ENCODE measurements at regions not wholly inside any gene's neighbourhood (a gene's known extent, or its start where the extent isn't known, plus 50 kb on each side); places are given as distances from the start of the nearest gene placed in this dataset.
"Not testable (repeated sequence)": the region's sequence is repeated elsewhere in the genome, so short reads cannot be mapped to it uniquely, and the experiment has no call there.

- DNase-seq = no peak
- Histone ChIP-seq H3K9me3 (no peaks in the 10 kb centered on the region), H3K27me3 (no peaks in the 10 kb centered on the region), H3K27ac (no peak overlapping the region), H3K4me1 (no peaks in the 10 kb centered on the region), H3K9ac (ENCODE audit: low read depth in 2 of 2, low read length in 2 of 2) (no peak overlapping the region), H3K4me3 (no peak overlapping the region), H3K36me3 (no peaks in the 10 kb centered on the region)
- intact Hi-C loops (cut with DNase I) = no loop called here
- TF ChIP-seq, protein P1, sequence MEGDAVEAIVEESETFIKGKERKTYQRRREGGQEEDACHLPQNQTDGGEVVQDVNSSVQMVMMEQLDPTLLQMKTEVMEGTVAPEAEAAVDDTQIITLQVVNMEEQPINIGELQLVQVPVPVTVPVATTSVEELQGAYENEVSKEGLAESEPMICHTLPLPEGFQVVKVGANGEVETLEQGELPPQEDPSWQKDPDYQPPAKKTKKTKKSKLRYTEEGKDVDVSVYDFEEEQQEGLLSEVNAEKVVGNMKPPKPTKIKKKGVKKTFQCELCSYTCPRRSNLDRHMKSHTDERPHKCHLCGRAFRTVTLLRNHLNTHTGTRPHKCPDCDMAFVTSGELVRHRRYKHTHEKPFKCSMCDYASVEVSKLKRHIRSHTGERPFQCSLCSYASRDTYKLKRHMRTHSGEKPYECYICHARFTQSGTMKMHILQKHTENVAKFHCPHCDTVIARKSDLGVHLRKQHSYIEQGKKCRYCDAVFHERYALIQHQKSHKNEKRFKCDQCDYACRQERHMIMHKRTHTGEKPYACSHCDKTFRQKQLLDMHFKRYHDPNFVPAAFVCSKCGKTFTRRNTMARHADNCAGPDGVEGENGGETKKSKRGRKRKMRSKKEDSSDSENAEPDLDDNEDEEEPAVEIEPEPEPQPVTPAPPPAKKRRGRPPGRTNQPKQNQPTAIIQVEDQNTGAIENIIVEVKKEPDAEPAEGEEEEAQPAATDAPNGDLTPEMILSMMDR (IDR thresholded peaks at IDR 0.05) = no peak
Observed at GRCh38 chr3:187812496-187812895, 67.2 kb upstream of the BCL6 start.

GRCh38 chr3:187813198-187813597 lies 67.9 kb upstream of the BCL6 start:
- DNase-seq = no peak
- H3K27me3 ChIP-seq = no peaks in the 10 kb centered on the region
- H3K36me3 ChIP-seq = no peaks in the 10 kb centered on the region
- TF ChIP-seq, protein P1 (IDR thresholded peaks at IDR 0.05) = no peak
- no peak overlapping the region for H3K4me3 ChIP-seq
- intact Hi-C loops (cut with DNase I) = no loop called here
- no peak overlapping the region for H3K27ac ChIP-seq
- no peaks in the 10 kb centered on the region for H3K4me1 ChIP-seq
- no peak overlapping the region for H3K9ac ChIP-seq (ENCODE audit: low read depth in 2 of 2, low read length in 2 of 2)
- no peaks in the 10 kb centered on the region for H3K9me3 ChIP-seq

DNA sequence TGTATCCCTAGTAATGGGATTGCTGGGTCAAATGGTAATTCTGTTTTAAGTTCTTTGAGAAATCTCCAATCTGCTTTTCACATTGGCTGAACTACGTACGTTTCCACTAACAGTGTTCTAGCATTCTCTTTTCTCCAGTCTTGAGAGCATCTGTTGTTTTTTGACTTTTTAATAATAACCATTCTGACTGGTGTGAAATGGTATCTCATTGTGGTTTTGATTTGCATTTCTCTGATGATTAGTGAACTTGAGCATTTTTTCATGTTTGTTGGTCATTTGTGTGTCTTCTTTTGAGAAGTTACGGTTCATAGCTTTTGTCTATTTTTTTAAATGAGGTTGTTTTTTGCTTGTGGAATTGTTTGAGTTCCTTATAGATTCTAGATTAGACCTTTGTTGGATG lies 72.5 kb upstream of the BCL6 start:
- H3K4me1 ChIP-seq; H3K9ac ChIP-seq (ENCODE audit: low read depth in 2 of 2, low read length in 2 of 2); H3K27ac ChIP-seq; H3K9me3 ChIP-seq; H3K4me3 ChIP-seq; intact Hi-C loops (cut with DNase I); H3K36me3 ChIP-seq; DNase-seq; H3K27me3 ChIP-seq: not testable (repeated sequence)

DNA sequence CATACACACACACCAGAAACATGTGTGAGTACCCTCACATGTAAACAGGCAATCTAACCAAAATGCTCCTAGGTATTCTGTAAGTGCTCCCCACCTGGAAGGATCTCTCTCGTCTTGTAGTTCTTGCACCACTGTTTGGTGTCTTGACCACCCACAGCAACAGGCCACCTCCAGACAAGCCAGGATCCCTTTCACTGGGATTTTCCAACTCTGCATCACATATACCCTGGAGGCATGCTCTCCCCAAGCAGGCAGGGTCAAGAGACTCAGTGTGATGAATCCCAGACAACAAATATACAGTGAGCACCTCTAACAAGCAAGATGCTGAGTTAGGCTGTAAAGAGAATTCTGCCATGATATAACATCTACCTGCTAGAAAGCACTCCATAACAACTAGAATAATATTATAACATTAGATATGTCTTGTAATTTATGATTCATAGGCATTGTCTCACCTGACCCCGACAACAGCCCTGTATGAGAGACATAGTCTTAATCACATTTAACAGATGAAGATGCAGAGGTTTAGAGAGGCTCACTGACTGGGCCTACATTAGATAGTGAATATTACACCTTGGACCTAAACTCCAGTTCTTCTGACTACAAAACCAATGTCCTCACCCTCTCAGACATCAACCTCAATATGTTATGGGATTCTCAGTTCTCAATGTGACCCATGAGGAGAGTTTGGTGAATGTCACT lies 76.5 kb upstream of the BCL6 start:
- Histone ChIP-seq H3K4me3 (no peak overlapping the region), H3K27ac (no peak overlapping the region), H3K36me3 (no peaks in the 10 kb centered on the region), H3K27me3 (no peaks in the 10 kb centered on the region), H3K9ac (ENCODE audit: low read depth in 2 of 2, low read length in 2 of 2) (no peak overlapping the region), H3K4me1 (no peaks in the 10 kb centered on the region), H3K9me3 (no peaks in the 10 kb centered on the region)
- intact Hi-C loops (cut with DNase I) = no loop called here
- TF ChIP-seq, protein P1 (IDR thresholded peaks at IDR 0.05) = no peak
- DNase-seq = no peak

DNA sequence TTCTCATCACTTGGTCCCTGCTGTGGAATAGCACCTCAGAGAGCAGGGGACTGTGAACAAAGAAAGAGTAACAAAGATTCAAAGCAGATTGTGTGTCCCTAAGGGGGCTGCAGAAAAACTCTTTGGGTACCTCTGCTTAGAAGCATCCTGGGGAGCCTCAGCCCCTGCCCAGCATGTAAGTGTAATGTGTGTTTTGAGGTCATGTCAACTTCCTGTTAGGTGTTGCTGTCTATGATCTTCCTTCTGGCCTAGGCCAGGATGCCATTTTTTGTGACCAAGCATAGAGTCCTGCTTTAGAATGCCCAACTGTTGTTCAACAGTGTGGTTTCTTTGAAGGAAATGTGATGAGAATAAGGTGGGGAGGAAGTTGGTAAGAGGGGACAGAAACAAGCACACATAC lies 77.1 kb upstream of the BCL6 start:
- intact Hi-C loops (cut with DNase I) = no loop called here
- H3K4me1 ChIP-seq = no peaks in the 10 kb centered on the region

DNA sequence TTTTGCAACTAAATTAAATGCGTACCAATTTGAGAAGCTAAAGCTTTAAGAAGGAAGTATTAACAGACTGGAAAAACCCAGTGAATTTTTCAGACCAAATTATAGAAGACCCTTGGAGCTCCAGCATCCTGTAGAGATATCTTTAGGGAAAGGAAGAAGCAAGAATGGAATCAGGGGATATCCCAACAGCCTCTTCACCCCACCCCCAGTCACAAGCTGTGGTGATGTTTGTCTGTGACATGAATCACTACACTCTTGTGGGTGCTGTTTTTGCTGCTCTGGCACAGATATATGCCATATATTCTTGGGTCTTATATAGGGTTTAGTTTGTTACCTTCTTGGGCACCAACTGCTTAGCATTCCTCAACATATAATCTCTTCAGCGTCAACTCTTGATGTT lies 78.5 kb upstream of the BCL6 start:
- H3K9ac ChIP-seq (ENCODE audit: low read depth in 2 of 2, low read length in 2 of 2) = no peak overlapping the region
- H3K36me3 ChIP-seq = no peaks in the 10 kb centered on the region
- TF ChIP-seq, protein P1 (IDR thresholded peaks at IDR 0.05) = no peak
- H3K4me1 ChIP-seq = no peaks in the 10 kb centered on the region
- intact Hi-C loops (cut with DNase I) = no loop called here
- no peak overlapping the region for H3K4me3 ChIP-seq
- H3K9me3 ChIP-seq = no peaks in the 10 kb centered on the region
- no peaks in the 10 kb centered on the region for H3K27me3 ChIP-seq
- no peak for DNase-seq
- H3K27ac ChIP-seq = no peak overlapping the region

More for the DNA sequence above, 77.1 kb upstream of the BCL6 start:
- Histone ChIP-seq H3K4me3 (no peak overlapping the region), H3K27me3 (no peaks in the 10 kb centered on the region), H3K9me3 (no peaks in the 10 kb centered on the region), H3K9ac (ENCODE audit: low read depth in 2 of 2, low read length in 2 of 2) (no peak overlapping the region), H3K27ac (no peak overlapping the region), H3K36me3 (no peaks in the 10 kb centered on the region)
- TF ChIP-seq, protein P1 (IDR thresholded peaks at IDR 0.05) = no peak
- DNase-seq = no peak

Data from colonic mucosa (tissue), 4 donors.